ENCODE measurements at regions not wholly inside any gene's neighbourhood (a gene's known extent, or its start where the extent isn't known, plus 50 kb on each side); places are given as distances from the start of the nearest gene placed in this dataset.

- TF ChIP-seq CTCF (IDR thresholded peaks at IDR 0.05), result no peak
- TF ChIP-seq POLR2A (IDR thresholded peaks at IDR 0.05), result no peak
Observed at GRCh38 chr14:42095155-42095554, 488.5 kb downstream of the LRFN5 start.
